ENCODE measurements at regions not wholly inside any gene's neighbourhood (a gene's known extent, or its start where the extent isn't known, plus 50 kb on each side); places are given as distances from the start of the nearest gene placed in this dataset.

DNA sequence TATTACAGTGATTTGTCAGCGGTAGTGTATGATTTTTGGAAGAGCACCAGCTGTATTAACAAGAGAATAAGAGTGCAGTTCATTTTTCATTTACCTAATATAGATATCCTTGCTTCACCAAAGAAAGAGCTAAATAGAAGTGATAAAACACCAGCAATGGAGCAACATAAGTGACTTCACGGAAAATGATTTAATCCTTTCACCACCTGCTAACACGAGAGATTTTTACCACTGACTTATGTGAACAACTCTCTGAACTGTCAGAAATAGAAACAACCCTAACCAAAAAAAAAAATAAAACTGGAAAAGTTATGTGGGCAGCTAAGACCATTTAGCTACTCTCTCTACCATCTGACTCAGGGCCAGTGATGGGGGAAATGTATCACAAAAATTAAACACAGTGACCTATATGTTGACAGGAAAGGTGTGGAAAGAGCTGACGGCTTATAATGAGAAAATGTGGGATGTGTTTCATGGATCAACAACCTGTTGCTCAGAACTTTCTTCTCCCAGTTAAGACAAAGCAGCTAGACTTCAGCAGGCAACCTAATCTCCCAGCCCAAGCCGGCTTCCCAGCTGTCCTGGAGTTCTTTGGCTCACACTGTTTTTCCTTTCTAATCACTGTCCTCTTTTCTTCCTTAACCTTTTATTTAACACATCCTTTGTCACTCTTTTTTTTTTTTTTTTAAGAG lies 272.7 kb downstream of the SS18 start:
- no peak overlapping the region for H3K4me3 ChIP-seq (ENCODE audit: low read depth, low read length)
- no peaks in the 10 kb centered on the region for H3K27me3 ChIP-seq (ENCODE audit: control insufficient read depth, insufficient read depth, low read length)
- DNase-seq (ENCODE audit: low read depth), result no peak
- H3K36me3 ChIP-seq (ENCODE audit: control insufficient read depth, insufficient read depth, low read length), result no peaks in the 10 kb centered on the region
- TF ChIP-seq CTCF (IDR thresholded peaks at IDR 0.05; ENCODE audit: insufficient read depth, low read length, poor library complexity, severe bottlenecking), result no peak

GRCh38 chr18:25815659-25816058 lies 274.8 kb downstream of the SS18 start:
- TF ChIP-seq CTCF (IDR thresholded peaks at IDR 0.05; ENCODE audit: insufficient read depth, low read length, poor library complexity, severe bottlenecking), result no peak
- Histone ChIP-seq H3K27me3 (ENCODE audit: control insufficient read depth, insufficient read depth, low read length) (no peaks in the 10 kb centered on the region), H3K4me3 (ENCODE audit: low read depth, low read length) (no peak overlapping the region), H3K36me3 (ENCODE audit: control insufficient read depth, insufficient read depth, low read length) (no peaks in the 10 kb centered on the region)
- DNase-seq (ENCODE audit: low read depth), result no peak

- no peaks in the 10 kb centered on the region for H3K27me3 ChIP-seq (ENCODE audit: control insufficient read depth, insufficient read depth, low read length)
- no peaks in the 10 kb centered on the region for H3K36me3 ChIP-seq (ENCODE audit: control insufficient read depth, insufficient read depth, low read length)
- TF ChIP-seq CTCF (IDR thresholded peaks at IDR 0.05; ENCODE audit: insufficient read depth, low read length, poor library complexity, severe bottlenecking), result no peak
These were observed 275.5 kb downstream of the SS18 start for GRCh38 chr18:25814841-25815458.

DNA sequence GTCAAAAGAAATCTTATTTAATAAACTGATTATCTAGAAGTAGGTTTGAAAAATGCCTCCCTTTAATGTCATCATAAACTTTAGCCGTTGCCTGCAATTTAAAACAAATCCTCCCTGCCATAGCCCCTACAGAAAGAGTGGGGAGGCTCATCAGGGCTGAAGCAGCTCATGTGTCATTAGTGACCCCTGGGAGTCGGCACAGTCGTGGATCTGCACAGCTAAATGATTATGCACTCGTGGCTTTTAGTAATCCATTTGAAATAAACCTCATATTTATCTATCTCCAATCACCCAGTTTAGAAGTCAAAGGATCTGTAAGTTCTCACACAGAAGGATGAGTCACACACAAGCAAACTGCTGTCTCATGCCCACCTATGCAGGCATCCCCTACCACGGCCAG lies 277.3 kb downstream of the SS18 start:
- Histone ChIP-seq H3K4me3 (ENCODE audit: low read depth, low read length) (no peak overlapping the region), H3K36me3 (ENCODE audit: control insufficient read depth, insufficient read depth, low read length) (no peaks in the 10 kb centered on the region), H3K27me3 (ENCODE audit: control insufficient read depth, insufficient read depth, low read length) (no peaks in the 10 kb centered on the region)
- TF ChIP-seq CTCF (IDR thresholded peaks at IDR 0.05; ENCODE audit: insufficient read depth, low read length, poor library complexity, severe bottlenecking), result no peak
- DNase-seq (ENCODE audit: low read depth), result no peak

More at GRCh38 chr18:25814841-25815458, 275.5 kb downstream of the SS18 start:
- no peak overlapping the region for H3K4me3 ChIP-seq (ENCODE audit: low read depth, low read length)
- DNase-seq (ENCODE audit: low read depth), result no peak

DNA sequence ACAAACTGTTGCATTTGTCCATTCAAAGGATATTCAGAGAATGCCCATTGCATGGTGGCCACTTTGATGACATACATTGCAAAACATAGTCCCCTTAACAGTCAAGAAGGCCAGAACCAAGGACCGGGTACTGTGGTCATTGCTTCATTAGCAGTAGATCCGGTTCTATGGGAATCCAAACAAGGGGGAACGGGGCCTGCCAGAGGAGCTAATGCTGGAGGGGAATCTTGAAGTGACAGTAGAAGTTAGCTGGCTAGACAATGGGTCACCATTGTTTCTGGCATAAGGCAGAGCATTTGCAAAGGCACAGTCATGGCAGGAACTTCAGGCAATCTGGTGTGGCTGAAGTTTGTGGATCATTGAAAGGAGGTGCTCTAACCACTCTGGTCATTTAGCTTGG lies 279.7 kb downstream of the SS18 start:
- no peak for DNase-seq (ENCODE audit: low read depth)
- H3K27me3 ChIP-seq (ENCODE audit: control insufficient read depth, insufficient read depth, low read length), result no peaks in the 10 kb centered on the region
- TF ChIP-seq CTCF (IDR thresholded peaks at IDR 0.05; ENCODE audit: insufficient read depth, low read length, poor library complexity, severe bottlenecking), result no peak
- no peak overlapping the region for H3K4me3 ChIP-seq (ENCODE audit: low read depth, low read length)
- H3K36me3 ChIP-seq (ENCODE audit: control insufficient read depth, insufficient read depth, low read length), result no peaks in the 10 kb centered on the region

DNA sequence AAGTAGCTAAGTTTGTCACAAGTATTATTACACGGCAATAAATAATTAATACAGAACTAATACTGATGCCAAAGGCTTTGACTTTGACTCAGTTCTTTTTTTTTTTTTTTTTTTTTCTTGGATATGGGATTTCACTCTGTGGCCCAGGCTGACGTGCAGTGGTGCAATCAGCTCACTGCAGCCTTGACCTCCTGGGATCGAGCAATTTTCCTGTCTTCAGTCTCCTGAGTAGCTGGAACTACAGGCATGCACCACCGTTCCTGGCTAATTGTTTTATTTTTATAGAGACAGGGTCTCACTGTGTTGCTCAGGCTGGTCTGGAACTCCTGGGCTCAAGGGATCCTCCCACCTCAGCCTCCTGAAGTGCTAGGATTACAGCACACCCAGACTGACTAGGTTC lies 284.5 kb downstream of the SS18 start:
- no peak overlapping the region for H3K4me3 ChIP-seq (ENCODE audit: low read depth, low read length)
- H3K27me3 ChIP-seq (ENCODE audit: control insufficient read depth, insufficient read depth, low read length), result no peaks in the 10 kb centered on the region
- no peak for TF ChIP-seq CTCF (IDR thresholded peaks at IDR 0.05; ENCODE audit: insufficient read depth, low read length, poor library complexity, severe bottlenecking)

More for the DNA sequence above, 284.5 kb downstream of the SS18 start:
- no peak for DNase-seq (ENCODE audit: low read depth)
- no peaks in the 10 kb centered on the region for H3K36me3 ChIP-seq (ENCODE audit: control insufficient read depth, insufficient read depth, low read length)
